ENCODE measurements at regions not wholly inside any gene's neighbourhood (a gene's known extent, or its start where the extent isn't known, plus 50 kb on each side); places are given as distances from the start of the nearest gene placed in this dataset.

DNA sequence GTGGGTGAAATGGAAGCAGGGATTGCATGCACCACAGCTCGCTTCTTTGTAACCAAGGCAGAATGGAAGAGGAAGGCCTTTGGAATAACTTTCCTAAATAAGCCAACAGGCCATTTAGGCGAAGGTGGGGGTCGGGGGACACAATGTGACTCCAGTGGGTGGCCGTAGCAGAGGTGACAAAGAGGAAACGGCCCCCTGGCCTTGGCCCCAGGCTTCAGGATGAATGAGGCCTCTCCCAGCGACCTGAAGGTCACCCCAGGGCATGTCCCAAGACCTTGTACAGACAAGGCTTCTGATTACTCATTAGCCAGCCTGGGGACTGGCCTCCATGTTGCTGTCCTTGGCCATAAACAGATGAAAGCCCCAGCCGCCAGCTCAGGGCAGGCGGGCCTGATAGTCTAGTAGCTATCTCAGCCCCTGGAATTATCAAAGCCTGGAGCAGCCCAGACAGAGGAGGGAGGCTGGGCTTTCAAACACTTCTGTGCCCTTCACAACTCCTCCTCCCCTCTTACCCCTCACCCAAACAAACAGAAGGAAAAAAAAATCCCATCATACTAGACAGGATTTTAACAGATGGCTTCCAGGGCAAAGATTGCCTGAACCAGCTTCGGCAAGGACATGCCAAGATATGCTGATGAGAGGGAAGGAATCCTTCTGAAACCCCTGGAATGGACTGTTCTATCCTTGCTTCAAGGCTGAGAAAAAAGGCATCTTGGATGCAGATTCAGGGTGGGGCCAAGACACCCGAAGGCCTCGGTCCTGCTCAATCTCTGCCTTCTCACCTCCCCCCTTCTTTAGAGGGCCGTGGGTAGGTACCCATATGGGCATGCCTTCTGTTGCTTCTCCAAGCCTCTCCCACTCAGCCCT is 142.3 kb upstream of the PARP11 start:
- DNase-seq (ENCODE audit: extremely low read depth, insufficient read length), result no peak
- H3K36me3 ChIP-seq (ENCODE audit: control insufficient read depth, insufficient read depth, low read length), result no peaks in the 10 kb centered on the region
- no peaks in the 10 kb centered on the region; the same call in 1 of the 2 replicates for H3K27me3 ChIP-seq (replicated peaks; ENCODE audit: control insufficient read depth, insufficient read depth, low read length)
- no peak overlapping the region for H3K4me3 ChIP-seq (replicated peaks; ENCODE audit: low read depth, low read length)
- no peak for TF ChIP-seq CTCF (IDR thresholded peaks at IDR 0.05; ENCODE audit: insufficient read depth, low read length, poor library complexity, severe bottlenecking)

DNA sequence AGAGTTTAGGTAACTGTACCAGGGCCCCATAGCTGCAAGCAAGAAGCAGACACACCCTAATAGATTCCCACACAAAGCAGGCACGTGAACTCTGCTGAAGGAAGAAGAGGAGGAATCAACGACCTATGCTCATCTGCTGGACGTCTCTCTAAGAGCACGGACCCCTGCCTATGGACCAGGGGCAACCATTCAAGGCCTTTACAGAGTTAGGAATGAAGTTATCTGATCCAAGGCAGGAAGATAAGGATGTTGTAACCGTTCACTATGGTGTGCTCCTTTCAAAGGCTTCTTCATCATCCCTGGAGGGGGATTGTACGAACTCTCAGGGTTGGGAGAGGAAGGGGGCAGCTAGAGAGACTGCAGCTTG is 141.6 kb upstream of the PARP11 start:
- Histone ChIP-seq H3K27me3 (replicated peaks; ENCODE audit: control insufficient read depth, insufficient read depth, low read length) (no peaks in the 10 kb centered on the region; the same call in 1 of the 2 replicates), H3K4me3 (replicated peaks; ENCODE audit: low read depth, low read length) (no peak overlapping the region), H3K36me3 (ENCODE audit: control insufficient read depth, insufficient read depth, low read length) (no peaks in the 10 kb centered on the region)
- TF ChIP-seq CTCF (IDR thresholded peaks at IDR 0.05; ENCODE audit: insufficient read depth, low read length, poor library complexity, severe bottlenecking), result no peak
- DNase-seq (ENCODE audit: extremely low read depth, insufficient read length), result no peak

- H3K4me3 ChIP-seq (replicated peaks; ENCODE audit: low read depth, low read length), result no peak overlapping the region
- DNase-seq (ENCODE audit: extremely low read depth, insufficient read length), result no peak
- H3K27me3 ChIP-seq (replicated peaks; ENCODE audit: control insufficient read depth, insufficient read depth, low read length), result no peaks in the 10 kb centered on the region; the same call in 1 of the 2 replicates
- H3K36me3 ChIP-seq (ENCODE audit: control insufficient read depth, insufficient read depth, low read length), result no peaks in the 10 kb centered on the region
- no peak for TF ChIP-seq CTCF (IDR thresholded peaks at IDR 0.05; ENCODE audit: insufficient read depth, low read length, poor library complexity, severe bottlenecking)
These were observed 141.2 kb upstream of the PARP11 start for GRCh38 chr12:4014444-4014843.

GRCh38 chr12:4012977-4013968 is 140.1 kb upstream of the PARP11 start:
- H3K4me3 ChIP-seq (replicated peaks; ENCODE audit: low read depth, low read length), result no peak overlapping the region
- no peaks in the 10 kb centered on the region for H3K36me3 ChIP-seq (ENCODE audit: control insufficient read depth, insufficient read depth, low read length)
- DNase-seq (ENCODE audit: extremely low read depth, insufficient read length), result no peak
- no peak for TF ChIP-seq CTCF (IDR thresholded peaks at IDR 0.05; ENCODE audit: insufficient read depth, low read length, poor library complexity, severe bottlenecking)
- H3K27me3 ChIP-seq (replicated peaks; ENCODE audit: control insufficient read depth, insufficient read depth, low read length), result no peaks in the 10 kb centered on the region

- no peak overlapping the region for H3K4me3 ChIP-seq (replicated peaks; ENCODE audit: low read depth, low read length)
- no peaks in the 10 kb centered on the region for H3K27me3 ChIP-seq (replicated peaks; ENCODE audit: control insufficient read depth, insufficient read depth, low read length)
- no peaks in the 10 kb centered on the region for H3K36me3 ChIP-seq (ENCODE audit: control insufficient read depth, insufficient read depth, low read length)
- no peak for TF ChIP-seq CTCF (IDR thresholded peaks at IDR 0.05; ENCODE audit: insufficient read depth, low read length, poor library complexity, severe bottlenecking)
- no peak for DNase-seq (ENCODE audit: extremely low read depth, insufficient read length)
These were observed 138.9 kb upstream of the PARP11 start for GRCh38 chr12:4012073-4012472.

All from GM06990 (cell line).